Stomach (tissue), 8 donors: ENCODE measurements at regions not wholly inside any gene's neighbourhood (a gene's known extent, or its start where the extent isn't known, plus 50 kb on each side); places are given as distances from the start of the nearest gene placed in this dataset.

Source experiments
- DNase-seq, 2 donors: peaks; one replicate each; pipeline versions ENCODE4 v3.0.0 to v3.0.0-alpha.2; 2013 to 2019
- H3K27ac ChIP-seq, 5 donors: fragments of 200-600 bp in 4 of 5; sonication (generic) in 4 of 5; one replicate each; pipeline ENCODE4 v1.5.1; 2013 to 2019; ENCODE audit warnings: mild to moderate bottlenecking in 1 of 5, moderate library complexity in 1 of 5
- H3K27me3 ChIP-seq, 3 donors: fragments of 200-600 bp; sonication (generic); one replicate each; pipeline ENCODE4 v1.5.1; 2017 to 2019; ENCODE audit warnings: mixed run types in 1 of 3
- H3K36me3 ChIP-seq, 4 donors: fragments of 200-600 bp; sonication (generic); 1 replicate in 3 of 4; 2 replicates in 1 of 4; pipeline ENCODE4 v1.5.1; 2016 to 2019
- H3K4me1 ChIP-seq, 4 donors: fragments of 200-600 bp; sonication (generic); one replicate each; pipeline ENCODE4 v1.5.1; 2016 to 2019
- H3K4me3 ChIP-seq, 4 donors: fragments of 200-600 bp; sonication (generic) in 3 of 4; one replicate each; pipeline ENCODE4 v1.5.1; 2016 to 2019; ENCODE audit warnings: mild to moderate bottlenecking in 1 of 4
- H3K9me3 ChIP-seq, 4 donors: fragments of 200-600 bp; sonication (generic); one replicate each; pipeline ENCODE4 v1.5.1; 2016 to 2019
- EP300 ChIP-seq: sonication (generic); formaldehyde crosslinking; IDR thresholded peaks from one replicate; pipeline ENCODE4 v1.6.1; 2017; ENCODE audit warnings: antibody characterized with exemption
- POLR2A ChIP-seq, 4 donors: fragments of 450-650 bp; IDR thresholded peaks; one replicate each; pipeline ENCODE4 v1.6.1; 2016; ENCODE audit warnings: antibody characterized with exemption in 4 of 4, control low read depth in 2 of 4, mild to moderate bottlenecking in 1 of 4, moderate library complexity in 1 of 4
- POLR2AphosphoS5 ChIP-seq, 3 donors: sonication (generic); formaldehyde crosslinking; IDR thresholded peaks; one replicate each; pipeline ENCODE4 v1.6.1; 2016; ENCODE audit warnings: antibody characterized with exemption in 3 of 3
- WGBS, 5 donors: extraction: QIAGEN DNeasy Blood & Tissue Kit in 3 of 5; methylation state at CpG; one replicate each; pipeline versions ENCODE4 v1.1.5 to v1.1.7; 2013 to 2018; 5-methylcytosine and 5-hydroxymethylcytosine counted together
- intact Hi-C: fragments of 100-400 bp; cut with DNase I; formaldehyde crosslinking; loops from one replicate; pipeline ENCODE4 v1.15.1; 2023; ENCODE audit warnings: low total_unique reads
- TF ChIP-seq, protein P1 (sequence below), 7 experiments: fragments of 450-650 bp in 4 of 7; fragments of 200-600 bp in 3 of 7; sonication (generic) in 3 of 7; IDR thresholded peaks; one replicate each; pipeline ENCODE4 v1.5.1; 2016 to 2019; ENCODE audit warnings: antibody characterized with exemption in 7 of 7, control low read depth in 2 of 7, mild to moderate bottlenecking in 1 of 7
- donor health status: healthy with polysubstance abuse.
- donor health status: Bipolar disorder and iron deficiency.
- donor health status: healthy.

DNA sequence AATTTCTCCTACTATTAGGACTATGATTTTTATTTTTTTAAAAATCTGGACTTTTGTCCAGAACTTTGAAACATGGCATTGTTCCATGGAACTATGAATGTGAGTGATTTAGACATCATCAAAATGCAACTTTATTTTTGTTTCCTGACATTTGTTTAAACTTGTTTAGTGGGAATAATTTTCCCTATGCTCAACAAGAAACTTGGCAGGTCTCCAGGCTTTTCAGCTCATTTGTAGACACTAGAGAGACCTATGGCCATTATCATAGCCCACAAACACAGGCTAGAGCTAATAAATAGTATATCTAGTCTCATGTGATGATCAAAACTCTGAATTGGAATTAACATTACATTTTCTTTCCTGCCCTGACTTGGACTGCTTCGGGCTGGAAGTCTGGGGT is 145.1 kb upstream of the CELF4 start:
- DNase-seq: peak in 1 of 2 donors; percentile 36
- Histone ChIP-seq H3K27me3 (no peaks in the 10 kb centered on the region), H3K4me1 (no peaks in the 10 kb centered on the region), H3K9me3 (peaks cover 0 to 7% (median 0%) of the 10 kb centered on the region in 4 donors), H3K4me3 (no peak overlapping the region), H3K27ac (no peak overlapping the region), H3K36me3 (no peaks in the 10 kb centered on the region)
- intact Hi-C loops: no loop called here
- WGBS, 5 donors: 44 to 65% (median 63%) methylated on average over 1 of the region's 1 CpG
- no peak for TF ChIP-seq POLR2A (IDR thresholded peaks at IDR 0.05)
- TF ChIP-seq EP300: no peak
- TF ChIP-seq, protein P1, sequence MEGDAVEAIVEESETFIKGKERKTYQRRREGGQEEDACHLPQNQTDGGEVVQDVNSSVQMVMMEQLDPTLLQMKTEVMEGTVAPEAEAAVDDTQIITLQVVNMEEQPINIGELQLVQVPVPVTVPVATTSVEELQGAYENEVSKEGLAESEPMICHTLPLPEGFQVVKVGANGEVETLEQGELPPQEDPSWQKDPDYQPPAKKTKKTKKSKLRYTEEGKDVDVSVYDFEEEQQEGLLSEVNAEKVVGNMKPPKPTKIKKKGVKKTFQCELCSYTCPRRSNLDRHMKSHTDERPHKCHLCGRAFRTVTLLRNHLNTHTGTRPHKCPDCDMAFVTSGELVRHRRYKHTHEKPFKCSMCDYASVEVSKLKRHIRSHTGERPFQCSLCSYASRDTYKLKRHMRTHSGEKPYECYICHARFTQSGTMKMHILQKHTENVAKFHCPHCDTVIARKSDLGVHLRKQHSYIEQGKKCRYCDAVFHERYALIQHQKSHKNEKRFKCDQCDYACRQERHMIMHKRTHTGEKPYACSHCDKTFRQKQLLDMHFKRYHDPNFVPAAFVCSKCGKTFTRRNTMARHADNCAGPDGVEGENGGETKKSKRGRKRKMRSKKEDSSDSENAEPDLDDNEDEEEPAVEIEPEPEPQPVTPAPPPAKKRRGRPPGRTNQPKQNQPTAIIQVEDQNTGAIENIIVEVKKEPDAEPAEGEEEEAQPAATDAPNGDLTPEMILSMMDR (IDR thresholded peaks at IDR 0.05): no peak
- no peak for TF ChIP-seq POLR2AphosphoS5 (IDR thresholded peaks at IDR 0.05)

GRCh38 chr18:37709740-37710139 is 144.1 kb upstream of the CELF4 start:
- H3K27me3 ChIP-seq: no peaks in the 10 kb centered on the region
- intact Hi-C loops: no loop called here
- TF ChIP-seq POLR2A (IDR thresholded peaks at IDR 0.05) (no peak), EP300 (no peak), POLR2AphosphoS5 (IDR thresholded peaks at IDR 0.05) (no peak)
- TF ChIP-seq, protein P1 (IDR thresholded peaks at IDR 0.05): no peak
- no peak overlapping the region for H3K27ac ChIP-seq
- 49 to 75% (median 67%) methylated on average over 2 of the region's 2 CpGs for WGBS, 5 donors
- no peaks in the 10 kb centered on the region for H3K4me1 ChIP-seq
- no peak for DNase-seq
- H3K36me3 ChIP-seq: no peaks in the 10 kb centered on the region
- peaks cover 0 to 7% (median 0%) of the 10 kb centered on the region in 4 donors for H3K9me3 ChIP-seq
- H3K4me3 ChIP-seq: no peak overlapping the region

DNA sequence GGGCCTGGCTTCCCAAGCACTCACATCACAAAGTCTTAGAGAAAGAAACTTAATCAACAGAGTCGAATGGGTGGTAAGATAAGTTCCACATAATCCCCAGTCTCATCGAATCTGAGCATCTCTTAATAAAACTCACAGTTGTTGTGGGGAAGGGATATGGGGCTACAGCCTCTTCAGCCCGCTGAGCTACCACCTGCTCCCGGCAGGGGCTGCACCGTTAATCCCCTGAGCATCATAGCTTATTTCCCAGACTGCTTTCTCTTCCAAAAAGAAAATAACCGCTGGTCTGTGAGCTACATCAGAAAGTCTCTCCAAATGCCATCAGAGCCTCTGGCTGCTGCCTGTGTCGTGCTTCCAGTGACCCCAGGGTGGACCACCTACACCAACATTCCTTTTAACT is 139.4 kb upstream of the CELF4 start:
- Histone ChIP-seq H3K4me1 (no peaks in the 10 kb centered on the region), H3K9me3 (no peaks in the 10 kb centered on the region), H3K36me3 (no peaks in the 10 kb centered on the region), H3K27ac (no peak overlapping the region), H3K4me3 (no peak overlapping the region), H3K27me3 (no peaks in the 10 kb centered on the region)
- DNase-seq: no peak
- TF ChIP-seq EP300 (no peak), POLR2AphosphoS5 (IDR thresholded peaks at IDR 0.05) (no peak), POLR2A (IDR thresholded peaks at IDR 0.05) (no peak)
- TF ChIP-seq, protein P1 (IDR thresholded peaks at IDR 0.05): no peak
- intact Hi-C loops: no loop called here
- 80 to 87% (median 83%) methylated on average over 6 to 7 of the region's 7 CpGs for WGBS, 5 donors

- TF ChIP-seq, protein P1 (IDR thresholded peaks at IDR 0.05): no peak
- no peak for TF ChIP-seq POLR2AphosphoS5 (IDR thresholded peaks at IDR 0.05)
- TF ChIP-seq POLR2A (IDR thresholded peaks at IDR 0.05): no peak
- no peak for TF ChIP-seq EP300
- Histone ChIP-seq H3K27me3 (no peaks in the 10 kb centered on the region), H3K4me3 (no peak overlapping the region), H3K27ac (no peak overlapping the region), H3K9me3 (no peaks in the 10 kb centered on the region), H3K36me3 (no peaks in the 10 kb centered on the region), H3K4me1 (no peaks in the 10 kb centered on the region)
- intact Hi-C loops: no loop called here
- 50 to 56% (median 53%) methylated on average over 2 of the region's 2 CpGs for WGBS, 5 donors
- DNase-seq: no peak
Observed at GRCh38 chr18:37702841-37703240, 137.2 kb upstream of the CELF4 start.
